Liver (tissue), 8 donors: ENCODE measurements at regions not wholly inside any gene's neighbourhood (a gene's known extent, or its start where the extent isn't known, plus 50 kb on each side); places are given as distances from the start of the nearest gene placed in this dataset.

Source experiments
- DNase-seq: peaks from one replicate; pipeline ENCODE4 v3.0.0-alpha.2; 2017; ENCODE audit warnings: low spot score
- H3K27ac ChIP-seq, 2 donors: one replicate each; pipeline ENCODE4 v1.7.0; 2013; ENCODE audit warnings: inconsistent platforms in 2 of 2, low read length in 2 of 2, control low read depth in 1 of 2, low read depth in 1 of 2, mild to moderate bottlenecking in 1 of 2
- H3K27me3 ChIP-seq, 4 donors: one replicate each; pipeline versions ENCODE4 v1.6.1 to v1.7.0; 2013; ENCODE audit warnings: low read length in 3 of 4, inconsistent platforms in 1 of 4, mild to moderate bottlenecking in 1 of 4, moderate library complexity in 1 of 4; ENCODE audit not compliant: control insufficient read depth in 4 of 4, insufficient read depth in 4 of 4
- H3K36me3 ChIP-seq, 4 donors: one replicate each; pipeline versions ENCODE4 v1.6.1 to v1.7.0; 2013; ENCODE audit warnings: low read length in 3 of 4, mild to moderate bottlenecking in 3 of 4, low read depth in 1 of 4, moderate library complexity in 1 of 4; ENCODE audit not compliant: control insufficient read depth in 4 of 4, insufficient read depth in 3 of 4
- H3K4me1 ChIP-seq, 4 donors: one replicate each; pipeline versions ENCODE4 v1.6.1 to v1.7.0; 2013; ENCODE audit warnings: low read length in 3 of 4, mild to moderate bottlenecking in 3 of 4, moderate library complexity in 1 of 4; ENCODE audit not compliant: control insufficient read depth in 4 of 4, insufficient read depth in 4 of 4
- H3K4me3 ChIP-seq, 3 donors: one replicate each; pipeline versions ENCODE4 v1.6.1 to v1.7.0; 2013; ENCODE audit warnings: low read length in 3 of 3, control low read depth in 1 of 3, low read depth in 1 of 3, mild to moderate bottlenecking in 1 of 3
- H3K9ac ChIP-seq, 2 donors: one replicate each; pipeline ENCODE4 v1.7.0; 2013; ENCODE audit warnings: low read length in 2 of 2, mild to moderate bottlenecking in 2 of 2, moderate library complexity in 2 of 2, control low read depth in 1 of 2, low read depth in 1 of 2
- H3K9me3 ChIP-seq, 4 donors: one replicate each; pipeline versions ENCODE4 v1.6.1 to v1.7.0; 2013; ENCODE audit warnings: low read length in 3 of 4; ENCODE audit not compliant: control insufficient read depth in 4 of 4
- CTCF ChIP-seq: fragments of 150-350 bp; IDR thresholded peaks from 2 replicates; pipeline ENCODE4 v1.5.1; 2017; ENCODE audit warnings: improper control_type of control experiment, low read depth, low read length; ENCODE audit not compliant: missing input control
- EGR1 ChIP-seq, 2 donors: IDR thresholded peaks; 2 replicates each; pipeline ENCODE4 v1.6.1; 2016 to 2018; ENCODE audit warnings: antibody characterized with exemption in 2 of 2, low read depth in 2 of 2
- FOXA1 ChIP-seq: IDR thresholded peaks from 2 replicates; pipeline ENCODE4 v1.6.1; 2016; ENCODE audit warnings: antibody characterized with exemption
- FOXA2 ChIP-seq: IDR thresholded peaks from 2 replicates; pipeline ENCODE4 v1.6.1; 2016; ENCODE audit warnings: antibody characterized with exemption
- GABPA ChIP-seq, 2 donors: IDR thresholded peaks in 1 of 2; conservative IDR thresholded peaks in 1 of 2; 2 replicates each; pipeline ENCODE4 v1.6.1; 2016; ENCODE audit warnings: antibody characterized with exemption in 2 of 2, mild to moderate bottlenecking in 1 of 2, moderate library complexity in 1 of 2
- HNF4G ChIP-seq: IDR thresholded peaks from 2 replicates; pipeline ENCODE4 v1.6.1; 2016; ENCODE audit warnings: antibody characterized with exemption
- JUND ChIP-seq, 2 donors: IDR thresholded peaks; 2 replicates each; pipeline ENCODE4 v1.6.1; 2016; ENCODE audit warnings: antibody characterized with exemption in 2 of 2
- MAX ChIP-seq: IDR thresholded peaks from 2 replicates; pipeline ENCODE4 v1.6.1; 2016; ENCODE audit warnings: antibody characterized with exemption
- REST ChIP-seq: IDR thresholded peaks from 2 replicates; pipeline ENCODE4 v1.6.1; 2016; ENCODE audit warnings: antibody characterized with exemption, mild to moderate bottlenecking
- RXRA ChIP-seq, 2 donors: IDR thresholded peaks; 2 replicates each; pipeline ENCODE4 v1.6.1; 2017 to 2018; ENCODE audit warnings: antibody characterized with exemption in 2 of 2, mild to moderate bottlenecking in 1 of 2
- SP1 ChIP-seq: IDR thresholded peaks from 2 replicates; pipeline ENCODE4 v1.6.1; 2018; ENCODE audit warnings: antibody characterized with exemption, mild to moderate bottlenecking
- TAF1 ChIP-seq: conservative IDR thresholded peaks from 2 replicates; pipeline ENCODE4 v1.6.1; 2016; ENCODE audit warnings: antibody characterized with exemption, mild to moderate bottlenecking
- YY1 ChIP-seq: IDR thresholded peaks from 2 replicates; pipeline ENCODE4 v1.6.1; 2016; ENCODE audit warnings: antibody characterized with exemption, mild to moderate bottlenecking
- WGBS: extraction: QIAGEN DNeasy Blood & Tissue Kit; methylation state at CpG from one replicate; pipeline ENCODE4 v1.1.7; 2013; 5-methylcytosine and 5-hydroxymethylcytosine counted together
- TF ChIP-seq, protein P1 (sequence below): IDR thresholded peaks from 2 replicates; pipeline ENCODE4 v1.6.1; 2016; ENCODE audit warnings: antibody characterized with exemption
- TF ChIP-seq, protein P2 (sequence below): IDR thresholded peaks from 2 replicates; pipeline ENCODE4 v1.6.1; 2016; ENCODE audit warnings: antibody characterized with exemption
- donor health status: healthy.
- donor health status: healthy.
- donor health status: healthy.
- donor health status: healthy.
- donor health status: healthy.

- Histone ChIP-seq H3K4me1 (no peaks in the 10 kb centered on the region), H3K4me3 (no peak overlapping the region), H3K9ac (no peak overlapping the region), H3K27me3 (no peaks in the 10 kb centered on the region), H3K36me3 (no peaks in the 10 kb centered on the region), H3K9me3 (no peaks in the 10 kb centered on the region), H3K27ac (no peak overlapping the region)
- WGBS: 82% methylated on average over 10 of the region's 10 CpGs
- no peak for DNase-seq
- TF ChIP-seq GABPA (IDR thresholded peaks at IDR 0.05 in 1 of 2, conservative IDR thresholded peaks at IDR 0.05 in 1 of 2): no peak
- no peak for TF ChIP-seq TAF1
- no peak for TF ChIP-seq FOXA1
- TF ChIP-seq MAX: no peak
- no peak for TF ChIP-seq HNF4G
Observed at GRCh38 chr15:27669641-27670040, 429.5 kb downstream of the OCA2 start.

DNA sequence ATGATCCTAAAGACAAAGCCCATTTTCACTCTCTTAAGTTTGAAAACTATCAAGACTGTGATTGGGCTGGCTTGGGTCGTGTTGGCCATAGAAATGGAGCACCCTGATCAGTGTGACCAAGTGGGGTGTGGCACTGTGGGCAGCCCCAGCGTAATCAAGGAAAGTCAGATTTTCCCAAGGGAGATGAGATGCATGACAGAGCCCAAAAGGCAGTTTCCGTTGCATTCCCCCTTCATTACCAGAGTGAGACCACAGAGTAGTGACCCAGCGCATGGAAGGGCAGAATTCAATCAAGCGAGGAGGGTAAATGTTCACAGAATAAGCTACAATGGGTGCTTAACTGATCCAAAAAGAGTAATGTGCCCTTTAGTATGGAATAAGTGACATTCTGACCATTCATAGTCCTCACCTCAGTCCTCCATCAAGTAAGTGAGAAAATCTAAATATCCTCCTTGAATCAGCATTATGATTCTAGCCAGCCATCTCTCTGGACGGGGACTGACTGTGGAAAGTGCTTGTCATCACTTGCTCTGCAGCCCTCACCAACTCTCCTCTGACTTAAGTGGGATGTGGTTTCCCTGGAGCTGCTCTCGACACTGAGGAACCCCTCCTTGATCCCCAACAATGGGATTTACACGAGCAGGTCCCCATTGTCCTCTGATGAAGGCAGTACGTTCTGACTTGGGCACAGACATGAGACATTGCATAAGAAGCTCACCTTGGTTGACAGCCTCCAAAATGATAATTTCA, 430.5 kb downstream of the OCA2 start:
- Histone ChIP-seq H3K9ac (no peak overlapping the region), H3K4me1 (no peaks in the 10 kb centered on the region), H3K4me3 (no peak overlapping the region), H3K27ac (no peak overlapping the region), H3K36me3 (no peaks in the 10 kb centered on the region), H3K9me3 (no peaks in the 10 kb centered on the region), H3K27me3 (no peaks in the 10 kb centered on the region)
- DNase-seq: no peak
- no peak for TF ChIP-seq SP1
- no peak for TF ChIP-seq CTCF
- TF ChIP-seq REST: no peak
- TF ChIP-seq, protein P1, sequence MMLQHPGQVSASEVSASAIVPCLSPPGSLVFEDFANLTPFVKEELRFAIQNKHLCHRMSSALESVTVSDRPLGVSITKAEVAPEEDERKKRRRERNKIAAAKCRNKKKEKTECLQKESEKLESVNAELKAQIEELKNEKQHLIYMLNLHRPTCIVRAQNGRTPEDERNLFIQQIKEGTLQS: no peak
- TF ChIP-seq, protein P2, sequence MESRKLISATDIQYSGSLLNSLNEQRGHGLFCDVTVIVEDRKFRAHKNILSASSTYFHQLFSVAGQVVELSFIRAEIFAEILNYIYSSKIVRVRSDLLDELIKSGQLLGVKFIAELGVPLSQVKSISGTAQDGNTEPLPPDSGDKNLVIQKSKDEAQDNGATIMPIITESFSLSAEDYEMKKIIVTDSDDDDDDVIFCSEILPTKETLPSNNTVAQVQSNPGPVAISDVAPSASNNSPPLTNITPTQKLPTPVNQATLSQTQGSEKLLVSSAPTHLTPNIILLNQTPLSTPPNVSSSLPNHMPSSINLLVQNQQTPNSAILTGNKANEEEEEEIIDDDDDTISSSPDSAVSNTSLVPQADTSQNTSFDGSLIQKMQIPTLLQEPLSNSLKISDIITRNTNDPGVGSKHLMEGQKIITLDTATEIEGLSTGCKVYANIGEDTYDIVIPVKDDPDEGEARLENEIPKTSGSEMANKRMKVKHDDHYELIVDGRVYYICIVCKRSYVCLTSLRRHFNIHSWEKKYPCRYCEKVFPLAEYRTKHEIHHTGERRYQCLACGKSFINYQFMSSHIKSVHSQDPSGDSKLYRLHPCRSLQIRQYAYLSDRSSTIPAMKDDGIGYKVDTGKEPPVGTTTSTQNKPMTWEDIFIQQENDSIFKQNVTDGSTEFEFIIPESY: no peak
- no peak for TF ChIP-seq FOXA1
- TF ChIP-seq YY1: no peak
- TF ChIP-seq RXRA (IDR thresholded peaks at IDR 0.05): no peak
- no peak for TF ChIP-seq FOXA2
- TF ChIP-seq TAF1: no peak
- no peak for TF ChIP-seq JUND (IDR thresholded peaks at IDR 0.05)
- TF ChIP-seq GABPA (IDR thresholded peaks at IDR 0.05 in 1 of 2, conservative IDR thresholded peaks at IDR 0.05 in 1 of 2): no peak
- no peak for TF ChIP-seq EGR1 (IDR thresholded peaks at IDR 0.05; ENCODE audit: low read depth in 2 of 2)
- TF ChIP-seq HNF4G: no peak
- 76% methylated on average over 9 of the region's 9 CpGs for WGBS
